Panc1 (cell line): ENCODE measurements at regions not wholly inside any gene's neighbourhood (a gene's known extent, or its start where the extent isn't known, plus 50 kb on each side); places are given as distances from the start of the nearest gene placed in this dataset.

Source experiments
- ATAC-seq: fragments of 200-7000 bp; cut with Tn5 transposase; 2 replicates; pipeline ENCODE4 v1.9.1; 2020; ENCODE audit warnings: mild to moderate bottlenecking, moderate library complexity
- BruUV-seq: library from RNA; stranded (reverse); fragments of 400-500 nt; replicated peaks from 2 replicates; lab custom pipeline; 2021; lab: Mats Ljungman, UMichigan
- CTCF ChIA-PET: fragments of 300-600 bp; sonication (Branson Sonifier 250); formaldehyde crosslinking; loops from one replicate; lab custom pipeline; 2022; ENCODE audit warnings: antibody characterized with exemption; lab: Charles Lee
- POLR2A ChIA-PET: fragments of 300-600 bp; sonication (Branson Sonifier 250); formaldehyde crosslinking; loops from one replicate; lab custom pipeline; 2022; ENCODE audit warnings: antibody characterized with exemption; lab: Charles Lee
- DNase-seq: peaks from one replicate; pipeline ENCODE4 v3.0.0-alpha.2; 2010; ENCODE audit warnings: low read depth, low spot score
- H3K27ac ChIP-seq: 2 replicates; pipeline ENCODE4 v1.5.1; 2011; ENCODE audit warnings: mild to moderate bottlenecking, low read length, inconsistent platforms
- H3K27me3 ChIP-seq: fragments of 200-500 bp; sonication (Bioruptor generic); 2 replicates; pipeline ENCODE4 v1.6.0; 2014; ENCODE audit warnings: low read length, inconsistent platforms; ENCODE audit not compliant: control insufficient read depth, insufficient read depth
- H3K36me3 ChIP-seq: fragments of 200-500 bp; sonication (Bioruptor generic); 2 replicates; pipeline ENCODE4 v1.5.1; 2014; ENCODE audit warnings: inconsistent platforms, mild to moderate bottlenecking, low read length, moderate library complexity; ENCODE audit not compliant: control insufficient read depth, insufficient read depth
- H3K4me1 ChIP-seq: 2 replicates; pipeline ENCODE4 v1.5.1; 2011; ENCODE audit warnings: inconsistent platforms, mild to moderate bottlenecking, low read length, moderate library complexity; ENCODE audit not compliant: control insufficient read depth, insufficient read depth
- H3K4me3 ChIP-seq, 2 experiments: 2 replicates each; pipeline ENCODE4 v1.5.1; 2011 to 2012; ENCODE audit warnings: low read depth in 2 of 2, low read length in 2 of 2, mild to moderate bottlenecking in 2 of 2, inconsistent platforms in 1 of 2, moderate library complexity in 1 of 2
- H3K9me3 ChIP-seq: fragments of 200-500 bp; sonication (Bioruptor generic); 2 replicates; pipeline ENCODE4 v1.5.1; 2014; ENCODE audit warnings: low read depth, mild to moderate bottlenecking, inconsistent platforms, low read length, moderate library complexity; ENCODE audit not compliant: control insufficient read depth, insufficient read depth
- CTCF ChIP-seq: fragments of 450-650 bp; IDR thresholded peaks from 2 replicates; pipeline ENCODE4 v1.5.1; 2017; ENCODE audit warnings: mild to moderate bottlenecking
- POLR2AphosphoS5 ChIP-seq: IDR thresholded peaks from 2 replicates; pipeline ENCODE4 v1.6.1; 2012; ENCODE audit warnings: mild to moderate bottlenecking, low read depth, low read length, moderate library complexity
- REST ChIP-seq, 2 experiments: IDR thresholded peaks; 2 replicates each; pipeline ENCODE4 v1.6.1; 2011 to 2012; ENCODE audit warnings: low read depth in 2 of 2, control low read depth in 1 of 2, low read length in 1 of 2, mild to moderate bottlenecking in 1 of 2, moderate library complexity in 1 of 2; ENCODE audit not compliant: insufficient read depth in 1 of 2
- SIN3A ChIP-seq: IDR thresholded peaks from 2 replicates; pipeline ENCODE4 v1.6.1; 2012; ENCODE audit warnings: low read depth, mild to moderate bottlenecking, low read length, moderate library complexity, borderline replicate concordance; ENCODE audit not compliant: insufficient read depth
- TCF7L2 ChIP-seq: IDR thresholded peaks from 2 replicates; pipeline ENCODE4 v1.6.1; 2011; ENCODE audit warnings: mild to moderate bottlenecking, low read depth, low read length, inconsistent platforms
- in situ Hi-C: cut with HindIII; loops from 2 replicates; pipeline ENCODE4 v1.10.0; 2016; ENCODE audit warnings: low sequenced_read_pairs, low pct_unique_long_range_greater_than_20kb
- intact Hi-C: fragments of 100-400 bp; cut with micrococcal nuclease; formaldehyde crosslinking; loops from one replicate; pipeline ENCODE4 v1.10.0; 2022; ENCODE audit not compliant: unreplicated experiment

- intact Hi-C loops (no loop called here), in situ Hi-C loops (no loop called here)
- BruUV-seq, result no TSS peak
- Histone ChIP-seq H3K27me3 (no peaks in the 10 kb centered on the region), H3K27ac (no peak overlapping the region), H3K4me3 (no peak overlapping the region), H3K36me3 (no peaks in the 10 kb centered on the region), H3K4me1 (no peaks in the 10 kb centered on the region), H3K9me3 (no peaks in the 10 kb centered on the region)
- DNase-seq, result no peak
- CTCF ChIA-PET, result no interaction called here
- TF ChIP-seq POLR2AphosphoS5 (no peak), SIN3A (no peak), TCF7L2 (no peak), REST (IDR thresholded peaks at IDR 0.05; ENCODE audit: insufficient read depth in 1 of 2, low read depth in 2 of 2, low read length in 1 of 2) (no peak), CTCF (no peak)
- POLR2A ChIA-PET, result no interaction called here
- no peak for ATAC-seq
These were observed 207.0 kb upstream of the CCDC68 start for GRCh38 chr18:55166260-55166598.

- Histone ChIP-seq H3K36me3 (no peaks in the 10 kb centered on the region), H3K4me1 (no peaks in the 10 kb centered on the region), H3K9me3 (no peaks in the 10 kb centered on the region), H3K27ac (no peak overlapping the region), H3K4me3 (no peak overlapping the region), H3K27me3 (no peaks in the 10 kb centered on the region)
- BruUV-seq, result no TSS peak
- ATAC-seq (no peak), DNase-seq (no peak)
- CTCF ChIA-PET, result no interaction called here
- TF ChIP-seq TCF7L2 (no peak), REST (IDR thresholded peaks at IDR 0.05; ENCODE audit: insufficient read depth in 1 of 2, low read depth in 2 of 2, low read length in 1 of 2) (no peak), SIN3A (no peak), POLR2AphosphoS5 (no peak), CTCF (no peak)
- POLR2A ChIA-PET, result no interaction called here
- in situ Hi-C loops (no loop called here), intact Hi-C loops (no loop called here)
These were observed 204.3 kb upstream of the CCDC68 start for GRCh38 chr18:55163550-55163949.
